Parathyroid adenoma (tissue), 2 donors: ENCODE measurements at regions not wholly inside any gene's neighbourhood (a gene's known extent, or its start where the extent isn't known, plus 50 kb on each side); places are given as distances from the start of the nearest gene placed in this dataset.

Source experiments
- H2AFZ ChIP-seq: fragments of 300-600 bp; sonication (generic); one replicate; pipeline ENCODE4 v1.7.0; 2017; ENCODE audit warnings: antibody characterized with exemption, mild to moderate bottlenecking
- H3K27ac ChIP-seq: fragments of 300-600 bp; sonication (generic); one replicate; pipeline ENCODE4 v1.7.0; 2017
- H3K27me3 ChIP-seq: fragments of 300-600 bp; sonication (generic); one replicate; pipeline ENCODE4 v1.7.0; 2017; ENCODE audit warnings: low read length; ENCODE audit not compliant: control insufficient read depth, insufficient read depth
- H3K36me3 ChIP-seq: fragments of 300-600 bp; sonication (generic); one replicate; pipeline ENCODE4 v1.7.0; 2017; ENCODE audit warnings: low read length; ENCODE audit not compliant: control insufficient read depth, insufficient read depth
- H3K4me1 ChIP-seq: fragments of 300-600 bp; sonication (generic); one replicate; pipeline ENCODE4 v1.7.0; 2017; ENCODE audit warnings: control low read depth
- H3K4me2 ChIP-seq: fragments of 300-600 bp; sonication (generic); one replicate; pipeline ENCODE4 v1.7.0; 2017; ENCODE audit warnings: low read length
- H3K4me3 ChIP-seq: fragments of 300-600 bp; sonication (generic); one replicate; pipeline ENCODE4 v1.7.0; 2017; ENCODE audit warnings: low read depth, low read length
- H3K79me2 ChIP-seq: fragments of 300-600 bp; sonication (generic); one replicate; pipeline ENCODE4 v1.7.0; 2017; ENCODE audit warnings: control low read depth
- H3K9ac ChIP-seq: fragments of 300-600 bp; sonication (generic); one replicate; pipeline ENCODE4 v1.7.0; 2017; ENCODE audit warnings: mild to moderate bottlenecking
- H3K9me3 ChIP-seq: fragments of 300-600 bp; sonication (generic); one replicate; pipeline ENCODE4 v1.7.0; 2017; ENCODE audit warnings: low read length; ENCODE audit not compliant: control insufficient read depth
- TF ChIP-seq, protein P1 (sequence below): fragments of 300-600 bp; sonication (generic); IDR thresholded peaks from one replicate; pipeline ENCODE4 v1.7.0; 2017; ENCODE audit warnings: antibody characterized with exemption, mild to moderate bottlenecking
- donor health status: primary hyperparathyroidism.

DNA sequence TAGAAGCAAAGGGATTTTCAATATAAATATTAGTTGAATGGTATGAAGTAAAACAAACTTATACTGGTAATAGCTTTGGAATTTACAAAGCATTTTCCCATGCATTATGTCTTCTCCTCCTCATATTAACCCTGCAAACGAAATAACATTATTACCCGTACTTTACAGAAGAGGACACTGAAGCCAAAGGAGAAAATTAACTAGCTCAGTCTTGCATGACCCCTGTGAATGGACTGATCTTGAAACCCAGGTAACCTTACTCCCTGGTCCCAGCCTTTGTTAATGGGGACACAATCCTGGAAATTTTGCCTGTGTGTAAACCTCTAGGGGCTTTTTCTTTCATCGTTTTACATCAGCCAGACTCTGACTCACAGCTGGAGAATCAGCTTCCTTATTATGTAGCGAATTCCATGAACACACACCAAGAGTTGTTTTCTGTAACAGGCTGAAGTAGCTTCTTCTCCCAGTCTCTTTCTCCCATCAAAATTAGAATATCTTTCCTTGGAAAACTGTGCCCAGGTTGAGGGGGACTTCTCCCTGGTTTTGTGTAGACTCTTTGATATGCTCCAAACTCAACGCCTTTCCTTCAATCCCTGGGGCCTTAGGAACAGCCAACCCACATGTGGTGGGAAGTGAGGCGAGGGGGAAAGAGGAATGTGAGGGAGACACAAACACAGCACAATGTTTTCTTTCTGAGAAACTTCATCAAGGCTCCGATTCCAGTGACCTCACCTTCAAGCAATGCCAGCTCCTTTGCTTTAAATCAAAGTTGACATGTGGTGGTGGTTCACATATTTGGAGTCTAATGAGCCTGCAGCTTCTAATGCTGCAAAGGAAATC, 480.9 kb upstream of the PAPPA start:
- TF ChIP-seq, protein P1, sequence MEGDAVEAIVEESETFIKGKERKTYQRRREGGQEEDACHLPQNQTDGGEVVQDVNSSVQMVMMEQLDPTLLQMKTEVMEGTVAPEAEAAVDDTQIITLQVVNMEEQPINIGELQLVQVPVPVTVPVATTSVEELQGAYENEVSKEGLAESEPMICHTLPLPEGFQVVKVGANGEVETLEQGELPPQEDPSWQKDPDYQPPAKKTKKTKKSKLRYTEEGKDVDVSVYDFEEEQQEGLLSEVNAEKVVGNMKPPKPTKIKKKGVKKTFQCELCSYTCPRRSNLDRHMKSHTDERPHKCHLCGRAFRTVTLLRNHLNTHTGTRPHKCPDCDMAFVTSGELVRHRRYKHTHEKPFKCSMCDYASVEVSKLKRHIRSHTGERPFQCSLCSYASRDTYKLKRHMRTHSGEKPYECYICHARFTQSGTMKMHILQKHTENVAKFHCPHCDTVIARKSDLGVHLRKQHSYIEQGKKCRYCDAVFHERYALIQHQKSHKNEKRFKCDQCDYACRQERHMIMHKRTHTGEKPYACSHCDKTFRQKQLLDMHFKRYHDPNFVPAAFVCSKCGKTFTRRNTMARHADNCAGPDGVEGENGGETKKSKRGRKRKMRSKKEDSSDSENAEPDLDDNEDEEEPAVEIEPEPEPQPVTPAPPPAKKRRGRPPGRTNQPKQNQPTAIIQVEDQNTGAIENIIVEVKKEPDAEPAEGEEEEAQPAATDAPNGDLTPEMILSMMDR: no peak
- Histone ChIP-seq H3K4me1 (no peaks in the 10 kb centered on the region), H3K4me3 (no peak overlapping the region), H2AFZ (no peak overlapping the region), H3K27ac (no peak overlapping the region), H3K4me2 (no peak overlapping the region), H3K27me3 (no peaks in the 10 kb centered on the region), H3K9ac (no peak overlapping the region), H3K79me2 (no peaks in the 10 kb centered on the region), H3K36me3 (no peaks in the 10 kb centered on the region), H3K9me3 (no peaks in the 10 kb centered on the region)

GRCh38 chr9:115673599-115673998, 480.0 kb upstream of the PAPPA start:
- Histone ChIP-seq H3K79me2 (no peaks in the 10 kb centered on the region), H3K27ac (no peak overlapping the region), H3K9ac (no peak overlapping the region)

DNA sequence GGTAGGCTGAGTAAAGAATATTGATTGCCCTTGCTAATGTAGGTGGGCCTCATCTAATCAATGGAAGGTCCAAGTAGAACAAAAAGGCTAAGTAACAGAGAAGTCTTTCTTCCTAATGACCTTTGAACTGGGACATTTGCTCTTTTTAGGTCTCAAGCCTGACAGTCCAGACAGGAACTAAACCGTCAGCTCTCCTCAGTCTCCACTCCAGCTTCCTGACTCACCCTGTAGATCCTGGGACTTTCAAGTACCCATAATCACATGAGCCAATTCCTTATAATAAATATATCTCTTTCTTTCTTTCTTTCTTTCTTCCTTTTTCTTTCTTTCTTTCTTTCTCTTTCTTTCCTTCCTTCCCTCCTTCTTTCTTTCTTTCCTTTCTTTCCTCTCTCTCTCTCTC, 479.5 kb upstream of the PAPPA start:
- Histone ChIP-seq H3K4me3 (no peak overlapping the region), H3K27me3 (no peaks in the 10 kb centered on the region), H3K9me3 (no peaks in the 10 kb centered on the region), H3K9ac (no peak overlapping the region), H3K27ac (no peak overlapping the region), H3K4me1 (no peaks in the 10 kb centered on the region), H3K79me2 (no peaks in the 10 kb centered on the region), H3K36me3 (no peaks in the 10 kb centered on the region), H2AFZ (no peak overlapping the region), H3K4me2 (no peak overlapping the region)
- TF ChIP-seq, protein P1: no peak

More at GRCh38 chr9:115673599-115673998, 480.0 kb upstream of the PAPPA start:
- H2AFZ ChIP-seq: no peak overlapping the region
- H3K4me2 ChIP-seq: no peak overlapping the region
- H3K27me3 ChIP-seq: no peaks in the 10 kb centered on the region
- TF ChIP-seq, protein P1: no peak
- no peaks in the 10 kb centered on the region for H3K4me1 ChIP-seq
- no peaks in the 10 kb centered on the region for H3K9me3 ChIP-seq
- H3K4me3 ChIP-seq: no peak overlapping the region
- H3K36me3 ChIP-seq: no peaks in the 10 kb centered on the region

DNA sequence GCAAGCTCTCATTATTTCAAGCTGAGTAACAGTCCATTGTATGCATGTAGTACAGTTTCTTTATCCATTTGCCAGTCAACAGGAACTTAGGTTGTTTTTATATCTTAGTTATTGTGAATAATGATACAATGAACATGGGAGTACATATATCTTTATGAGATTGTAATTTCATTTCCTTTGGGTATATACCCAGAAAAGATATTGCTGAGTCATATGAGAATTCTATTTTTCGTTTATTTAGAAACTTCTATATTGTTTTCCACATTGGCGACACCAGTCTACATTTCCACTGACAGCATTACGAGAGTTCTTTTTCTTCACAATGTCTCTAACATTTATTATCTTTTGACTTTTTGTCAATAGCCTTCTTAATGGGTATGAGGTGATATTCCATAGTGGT, 477.8 kb upstream of the PAPPA start:
- Histone ChIP-seq H3K9me3 (no peaks in the 10 kb centered on the region), H3K9ac (no peak overlapping the region), H2AFZ (no peak overlapping the region), H3K4me3 (no peak overlapping the region), H3K27me3 (no peaks in the 10 kb centered on the region), H3K4me1 (no peaks in the 10 kb centered on the region), H3K4me2 (no peak overlapping the region), H3K79me2 (no peaks in the 10 kb centered on the region), H3K27ac (no peak overlapping the region), H3K36me3 (no peaks in the 10 kb centered on the region)
- TF ChIP-seq, protein P1: no peak

DNA sequence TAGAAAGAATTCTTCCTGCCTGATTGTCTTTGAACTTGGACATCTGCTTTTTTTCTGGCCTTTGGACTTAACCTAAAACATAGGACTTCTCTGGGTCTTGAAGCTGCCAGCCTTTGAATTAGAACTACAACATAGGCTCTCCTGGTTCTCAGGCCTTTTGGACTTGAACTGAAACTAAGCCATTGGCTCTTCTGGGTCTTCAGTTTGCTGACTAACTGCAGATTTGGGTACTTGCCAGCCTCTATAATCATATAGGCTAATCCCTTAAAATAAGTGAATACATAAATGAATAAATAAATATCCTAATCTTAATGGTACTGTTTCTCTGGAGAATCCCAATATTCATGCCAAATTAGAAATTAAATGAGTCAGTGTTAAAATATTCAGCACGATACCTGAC, 473.4 kb upstream of the PAPPA start:
- Histone ChIP-seq H3K4me2 (no peak overlapping the region), H3K9me3 (no peaks in the 10 kb centered on the region), H3K9ac (no peak overlapping the region), H3K36me3 (no peaks in the 10 kb centered on the region), H3K4me1 (no peaks in the 10 kb centered on the region), H3K27ac (no peak overlapping the region), H2AFZ (no peak overlapping the region), H3K27me3 (no peaks in the 10 kb centered on the region), H3K79me2 (no peaks in the 10 kb centered on the region), H3K4me3 (no peak overlapping the region)
- TF ChIP-seq, protein P1: no peak
